Endothelial cell of umbilical vein (primary cell): ENCODE measurements at regions not wholly inside any gene's neighbourhood (a gene's known extent, or its start where the extent isn't known, plus 50 kb on each side); places are given as distances from the start of the nearest gene placed in this dataset.

Source experiments
- BruUV-seq: library from RNA; stranded (reverse); fragments of 400-500 nt; replicated peaks from 2 replicates; lab custom pipeline; 2021; lab: Mats Ljungman, UMichigan
- CTCF ChIA-PET: fragments of 300-600, 350-600 bp; sonication (Branson Sonifier 250); formaldehyde crosslinking; loops from one replicate; lab custom pipeline; 2021; ENCODE audit warnings: antibody characterized with exemption, inconsistent platforms; lab: Charles Lee
- POLR2A ChIA-PET: fragments of 300-600, 350-600 bp; sonication (Branson Sonifier 250); formaldehyde crosslinking; loops from one replicate; lab custom pipeline; 2021; ENCODE audit warnings: antibody characterized with exemption, inconsistent platforms; lab: Charles Lee
- DNase-seq: peaks from one replicate; pipeline ENCODE4 v3.0.0-alpha.2; 2011; ENCODE audit warnings: low read depth, low spot score
- FAIRE-seq: peaks from 2 replicates; lab custom pipeline; 2011; peaks lifted over from hg19 to GRCh38; lab: Jason Lieb, UNC
- H2AFZ ChIP-seq: 2 replicates; pipeline ENCODE4 v1.6.0; 2012; ENCODE audit warnings: low read depth, low read length, control low read depth, inconsistent platforms
- H3K27ac ChIP-seq: 2 replicates; pipeline ENCODE4 v1.5.1; 2011; ENCODE audit warnings: low read depth, mild to moderate bottlenecking, control low read depth, low read length, moderate library complexity; ENCODE audit not compliant: insufficient read depth
- H3K27me3 ChIP-seq, 2 experiments: 2 replicates each; pipeline versions ENCODE4 v1.6.0 to v1.6.1; 2011; ENCODE audit warnings: low read length in 2 of 2, mixed read lengths in 1 of 2; ENCODE audit not compliant: control insufficient read depth in 2 of 2, insufficient read depth in 2 of 2
- H3K36me3 ChIP-seq, 2 experiments: 2 replicates in 1 of 2; 3 replicates in 1 of 2; pipeline ENCODE4 v1.5.1; 2011; ENCODE audit warnings: low read length in 2 of 2, mild to moderate bottlenecking in 1 of 2, moderate library complexity in 1 of 2; ENCODE audit not compliant: control insufficient read depth in 2 of 2, insufficient read depth in 2 of 2; ENCODE audit errors: extremely low read depth in 1 of 2
- H3K4me1 ChIP-seq: 3 replicates; pipeline ENCODE4 v1.5.1; 2011; ENCODE audit warnings: mild to moderate bottlenecking, low read length; ENCODE audit not compliant: control insufficient read depth, insufficient read depth; ENCODE audit errors: extremely low read depth
- H3K4me2 ChIP-seq: 2 replicates; pipeline ENCODE4 v1.6.1; 2011; ENCODE audit warnings: low read length, control low read depth, mixed read lengths; ENCODE audit not compliant: insufficient read depth
- H3K4me3 ChIP-seq, 3 experiments: fragments of 200-600 bp in 1 of 3; sonication (generic), shearing (Covaris generic) in 1 of 3; replicated peaks in 1 of 3; 2 replicates each; pipeline ENCODE4 v1.5.1; 2011 to 2016; ENCODE audit warnings: control low read depth in 3 of 3, low read length in 3 of 3, mild to moderate bottlenecking in 2 of 3, inconsistent platforms in 1 of 3, low read depth in 1 of 3, moderate library complexity in 1 of 3; ENCODE audit not compliant: insufficient read depth in 1 of 3
- H3K79me2 ChIP-seq: 2 replicates; pipeline ENCODE4 v1.6.0; 2012; ENCODE audit warnings: low read length, inconsistent platforms; ENCODE audit not compliant: control insufficient read depth, insufficient read depth
- H3K9ac ChIP-seq: replicated peaks from 2 replicates; pipeline ENCODE3; 2011; ENCODE audit warnings: low read length, control low read depth; ENCODE audit not compliant: insufficient read depth; ENCODE audit errors: extremely low read depth
- H3K9me1 ChIP-seq: replicated peaks from 3 replicates; pipeline ENCODE4 v1.6.0; 2011; ENCODE audit warnings: mild to moderate bottlenecking, low read length; ENCODE audit not compliant: control insufficient read depth, insufficient read depth; ENCODE audit errors: extremely low read depth
- H3K9me3 ChIP-seq: replicated peaks from 2 replicates; pipeline ENCODE4 v1.5.1; 2012; ENCODE audit warnings: low read length, inconsistent platforms; ENCODE audit not compliant: control insufficient read depth, insufficient read depth
- H4K20me1 ChIP-seq: replicated peaks from 2 replicates; pipeline ENCODE3; 2011; ENCODE audit warnings: mild to moderate bottlenecking, low read length; ENCODE audit not compliant: control insufficient read depth, insufficient read depth; ENCODE audit errors: extremely low read depth
- CTCF ChIP-seq, 2 donors: IDR thresholded peaks; 1 replicate in 1 of 2; 2 replicates in 1 of 2; pipeline ENCODE4 v1.5.1; 2011; ENCODE audit warnings: low read length in 2 of 2, mild to moderate bottlenecking in 2 of 2, moderate library complexity in 2 of 2, control low read depth in 1 of 2, inconsistent platforms in 1 of 2, low read depth in 1 of 2; ENCODE audit not compliant: insufficient read depth in 1 of 2; ENCODE audit errors: extremely low read depth in 1 of 2
- EZH2 ChIP-seq: IDR thresholded peaks from 2 replicates; pipeline ENCODE4 v1.6.1; 2012; ENCODE audit warnings: borderline replicate concordance, low read depth, mild to moderate bottlenecking, moderate library complexity, low read length, inconsistent platforms; ENCODE audit not compliant: severe bottlenecking
- FOS ChIP-seq: IDR thresholded peaks from 2 replicates; pipeline ENCODE4 v1.6.1; 2011; ENCODE audit warnings: mild to moderate bottlenecking, low read length, moderate library complexity, borderline replicate concordance; ENCODE audit not compliant: insufficient read depth
- GATA2 ChIP-seq: IDR thresholded peaks from 2 replicates; pipeline ENCODE4 v1.7.0; 2011; ENCODE audit warnings: low read depth, mild to moderate bottlenecking, moderate library complexity, mixed read lengths, low read length; ENCODE audit not compliant: insufficient read length, insufficient read depth
- JUN ChIP-seq: IDR thresholded peaks from 2 replicates; pipeline ENCODE4 v1.6.1; 2011; ENCODE audit warnings: borderline replicate concordance, low read depth; ENCODE audit not compliant: insufficient read length, insufficient read depth
- MAX ChIP-seq: IDR thresholded peaks from 2 replicates; pipeline ENCODE4 v1.6.1; 2011; ENCODE audit not compliant: insufficient read depth, insufficient read length
- MYC ChIP-seq: IDR thresholded peaks from one replicate; pipeline ENCODE4 v1.6.1; 2011; ENCODE audit warnings: mild to moderate bottlenecking, low read depth, low read length
- POLR2A ChIP-seq: IDR thresholded peaks from 2 replicates; pipeline ENCODE4 v1.6.1; 2012; ENCODE audit warnings: low read depth, mild to moderate bottlenecking, control low read depth, low read length
- POLR2AphosphoS5 ChIP-seq: IDR thresholded peaks from 2 replicates; pipeline ENCODE4 v1.6.1; 2012; ENCODE audit warnings: low read depth, mild to moderate bottlenecking, control low read depth, low read length, moderate library complexity; ENCODE audit not compliant: insufficient read depth
- dilution Hi-C: fragments of 300-500 bp; cut with MboI; formaldehyde crosslinking; loops from one replicate; pipeline ENCODE4 v1.15.0; 2019; ENCODE audit warnings: low sequenced_read_pairs; ENCODE audit not compliant: extremely low pct_ligation_motif_present
- intact Hi-C: fragments of 100-400 bp; cut with micrococcal nuclease; formaldehyde crosslinking; loops from one replicate; pipeline ENCODE4 v1.10.0; 2022

- CTCF ChIA-PET, result no interaction called here
- BruUV-seq, result no TSS peak
- FAIRE-seq (no peak), DNase-seq (no peak)
- no peaks in the 10 kb centered on the region for H3K9me3 ChIP-seq
- no peaks in the 10 kb centered on the region for H3K36me3 ChIP-seq
- H3K9me1 ChIP-seq, result no peaks in the 10 kb centered on the region
- H3K79me2 ChIP-seq, result no peaks in the 10 kb centered on the region
- H3K9ac ChIP-seq, result no peak overlapping the region
- H3K4me1 ChIP-seq, result no peaks in the 10 kb centered on the region
- POLR2A ChIA-PET, result no interaction called here
- TF ChIP-seq MYC, result no peak
- no peak for TF ChIP-seq FOS
- TF ChIP-seq GATA2, result no peak
- TF ChIP-seq MAX, result no peak
- TF ChIP-seq POLR2AphosphoS5, result no peak
- TF ChIP-seq JUN, result no peak
- no peak for TF ChIP-seq POLR2A
- no peak for TF ChIP-seq CTCF (IDR thresholded peaks at IDR 0.05; ENCODE audit: extremely low read depth in 1 of 2, insufficient read depth in 1 of 2, low read depth in 1 of 2, low read length in 2 of 2)
- TF ChIP-seq EZH2, result no peak
- H3K27me3 ChIP-seq, result no peaks in the 10 kb centered on the region
- no peak overlapping the region for H3K27ac ChIP-seq
- H3K4me3 ChIP-seq, result no peak overlapping the region
- dilution Hi-C loops (no loop called here), intact Hi-C loops (no loop called here)
- H4K20me1 ChIP-seq, result no peaks in the 10 kb centered on the region
- no peak overlapping the region for H3K4me2 ChIP-seq
- H2AFZ ChIP-seq, result no peak overlapping the region
These were observed 356.5 kb upstream of the CDH8 start for GRCh38 chr16:62392698-62393097.
